GM21723 (cell line): ENCODE measurements at regions not wholly inside any gene's neighbourhood (a gene's known extent, or its start where the extent isn't known, plus 50 kb on each side); places are given as distances from the start of the nearest gene placed in this dataset.

ENCODE experiments used
- ATAC-seq: cut with Tn5 transposase; IDR thresholded peaks from one replicate; pipeline ENCODE4 v1.9.1; 2021; ENCODE audit warnings: mild to moderate bottlenecking, moderate library complexity; ENCODE audit not compliant: unreplicated experiment

- no peak for ATAC-seq
Measured at GRCh38 chr22:47446331-47446730, 683.9 kb downstream of the TBC1D22A start.

GRCh38 chr22:47445716-47446290, 683.4 kb downstream of the TBC1D22A start:
- ATAC-seq = no peak

- no peak for ATAC-seq
Measured at GRCh38 chr22:47445212-47445611, 682.8 kb downstream of the TBC1D22A start.

- no peak for ATAC-seq
Measured at GRCh38 chr22:47444746-47445065, 682.3 kb downstream of the TBC1D22A start.

GRCh38 chr22:47443836-47444745, 681.6 kb downstream of the TBC1D22A start:
- ATAC-seq = no peak

GRCh38 chr22:47442821-47443220, 680.4 kb downstream of the TBC1D22A start:
- ATAC-seq = no peak

- no peak for ATAC-seq
Measured at GRCh38 chr22:47439643-47440265, 677.3 kb downstream of the TBC1D22A start.

GRCh38 chr22:47437636-47438035, 675.2 kb downstream of the TBC1D22A start:
- ATAC-seq = no peak

GRCh38 chr22:47437110-47437509, 674.7 kb downstream of the TBC1D22A start:
- no peak for ATAC-seq

GRCh38 chr22:47435826-47436225, 673.4 kb downstream of the TBC1D22A start:
- no peak for ATAC-seq

- ATAC-seq = no peak
Measured at GRCh38 chr22:47435204-47435487, 672.7 kb downstream of the TBC1D22A start.

- ATAC-seq = no peak
Measured at GRCh38 chr22:47434336-47435203, 672.1 kb downstream of the TBC1D22A start.

GRCh38 chr22:47433627-47434026, 671.2 kb downstream of the TBC1D22A start:
- ATAC-seq = no peak

GRCh38 chr22:47432683-47433082, 670.2 kb downstream of the TBC1D22A start:
- no peak for ATAC-seq

GRCh38 chr22:47423861-47424820, 661.7 kb downstream of the TBC1D22A start:
- ATAC-seq = no peak

- no peak for ATAC-seq
Measured at GRCh38 chr22:47423266-47423665, 660.8 kb downstream of the TBC1D22A start.

GRCh38 chr22:47422736-47423135, 660.3 kb downstream of the TBC1D22A start:
- ATAC-seq = no peak

GRCh38 chr22:47421846-47422245, 659.4 kb downstream of the TBC1D22A start:
- ATAC-seq = no peak

- ATAC-seq = no peak
Measured at GRCh38 chr22:47420211-47420610, 657.8 kb downstream of the TBC1D22A start.

GRCh38 chr22:47419239-47419638, 656.8 kb downstream of the TBC1D22A start:
- no peak for ATAC-seq
